ENCODE measurements at regions not wholly inside any gene's neighbourhood (a gene's known extent, or its start where the extent isn't known, plus 50 kb on each side); places are given as distances from the start of the nearest gene placed in this dataset.

DNA sequence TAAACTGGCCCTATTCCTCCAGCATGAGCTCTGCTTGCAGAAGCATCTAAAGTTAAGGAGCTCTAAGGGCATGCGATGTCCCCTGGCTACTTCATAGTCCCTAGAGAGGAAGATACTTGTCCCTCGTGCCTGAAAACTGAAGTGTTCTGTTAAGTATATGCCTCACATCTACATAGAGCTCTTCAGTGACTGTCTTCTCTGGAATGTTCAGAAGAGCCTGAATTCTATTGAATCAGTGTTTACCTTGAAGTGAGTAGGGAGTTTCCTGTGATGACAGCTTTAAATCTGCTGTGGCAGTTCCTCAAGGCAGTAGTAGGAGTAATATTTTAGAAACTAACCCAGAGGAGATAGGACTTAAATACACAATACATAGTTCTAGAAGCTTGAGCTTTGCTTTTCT lies 111.2 kb downstream of the ZNF518B start:
- H3K79me1 ChIP-seq (ENCODE audit: insufficient read depth, low read depth, low read length, poor library complexity, severe bottlenecking): no peaks in the 10 kb centered on the region
- no peak overlapping the region for H2AK5ac ChIP-seq (ENCODE audit: insufficient read length, low read length)
- Mint-ChIP-seq H3K36me3 (ENCODE audit: insufficient read depth in 1 of 3, low read depth in 3 of 3) (no peaks in the 10 kb centered on the region), H3K4me3 (no peak overlapping the region), H3K4me1 (peaks cover 0 to 9% of the 10 kb centered on the region in 2 experiments; a peak in 2 of 4 replicates), H3K9me3 (no peaks in the 10 kb centered on the region), H3K27me3 (ENCODE audit: low read depth) (peaks cover 8% of the 10 kb centered on the region), H3K27ac (no peak overlapping the region)
- no peak overlapping the region for H3K14ac ChIP-seq (ENCODE audit: insufficient read depth, low read length)
- H4K8ac ChIP-seq (replicated peaks; ENCODE audit: insufficient read length, low read depth, low read length): no peak overlapping the region
- no peaks in the 10 kb centered on the region for H3K23me2 ChIP-seq (ENCODE audit: insufficient read length, low read depth, low read length, poor library complexity, severe bottlenecking)
- no peaks in the 10 kb centered on the region for H3K4me1 ChIP-seq (ENCODE audit: insufficient read depth, low read length)
- no peaks in the 10 kb centered on the region for H4K20me1 ChIP-seq (ENCODE audit: control insufficient read depth, insufficient read depth, insufficient read length)
- no peak overlapping the region for H4K5ac ChIP-seq (ENCODE audit: insufficient read length, low read depth, low read length)
- no peak overlapping the region for H3T11ph ChIP-seq (ENCODE audit: low read length)
- no peak overlapping the region for H2BK12ac ChIP-seq (ENCODE audit: insufficient read length, low read depth, low read length)
- H2BK20ac ChIP-seq (ENCODE audit: low read depth, low read length, poor library complexity, severe bottlenecking): no peak overlapping the region
- DNase-seq: no peak
- H3K56ac ChIP-seq (ENCODE audit: insufficient read length, low read depth, low read length): no peak overlapping the region
- no peak overlapping the region for H2AFZ ChIP-seq (ENCODE audit: low read length)
- no peak overlapping the region for H3K18ac ChIP-seq (ENCODE audit: insufficient read length, low read depth, low read length)
- H3K79me2 ChIP-seq (ENCODE audit: insufficient read depth, low read length): no peaks in the 10 kb centered on the region
- no peak overlapping the region for H3K27ac ChIP-seq (ENCODE audit: insufficient read length, low read depth, low read length)
- no peaks in the 10 kb centered on the region for H3K27me3 ChIP-seq (ENCODE audit: insufficient read depth, low read length)
- H3K9ac ChIP-seq (ENCODE audit: extremely low read depth, insufficient read length, low read length): no peak overlapping the region
- no peak overlapping the region for H2BK120ac ChIP-seq (ENCODE audit: low read depth, low read length, poor library complexity, severe bottlenecking)
- H3K4ac ChIP-seq (ENCODE audit: low read depth, low read length): no peak overlapping the region
- TF ChIP-seq, protein P1, sequence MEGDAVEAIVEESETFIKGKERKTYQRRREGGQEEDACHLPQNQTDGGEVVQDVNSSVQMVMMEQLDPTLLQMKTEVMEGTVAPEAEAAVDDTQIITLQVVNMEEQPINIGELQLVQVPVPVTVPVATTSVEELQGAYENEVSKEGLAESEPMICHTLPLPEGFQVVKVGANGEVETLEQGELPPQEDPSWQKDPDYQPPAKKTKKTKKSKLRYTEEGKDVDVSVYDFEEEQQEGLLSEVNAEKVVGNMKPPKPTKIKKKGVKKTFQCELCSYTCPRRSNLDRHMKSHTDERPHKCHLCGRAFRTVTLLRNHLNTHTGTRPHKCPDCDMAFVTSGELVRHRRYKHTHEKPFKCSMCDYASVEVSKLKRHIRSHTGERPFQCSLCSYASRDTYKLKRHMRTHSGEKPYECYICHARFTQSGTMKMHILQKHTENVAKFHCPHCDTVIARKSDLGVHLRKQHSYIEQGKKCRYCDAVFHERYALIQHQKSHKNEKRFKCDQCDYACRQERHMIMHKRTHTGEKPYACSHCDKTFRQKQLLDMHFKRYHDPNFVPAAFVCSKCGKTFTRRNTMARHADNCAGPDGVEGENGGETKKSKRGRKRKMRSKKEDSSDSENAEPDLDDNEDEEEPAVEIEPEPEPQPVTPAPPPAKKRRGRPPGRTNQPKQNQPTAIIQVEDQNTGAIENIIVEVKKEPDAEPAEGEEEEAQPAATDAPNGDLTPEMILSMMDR (conservative IDR thresholded peaks at IDR 0.05): no peak
- H4K91ac ChIP-seq (ENCODE audit: insufficient read length, low read depth, low read length): no peak overlapping the region
- no peak overlapping the region for H2BK15ac ChIP-seq (ENCODE audit: low read depth, low read length)
- no peaks in the 10 kb centered on the region for H3K9me3 ChIP-seq (ENCODE audit: control insufficient read depth, low read depth, low read length)
- WGBS (ENCODE audit: extremely low coverage, insufficient read length, low lambda C conversion rate): no CpG with 5 or more reads among the region's 2 CpGs
- no peak overlapping the region for H3K4me2 ChIP-seq (ENCODE audit: insufficient read depth, insufficient read length, low read length)
- H3K23ac ChIP-seq (ENCODE audit: insufficient read length, low read depth, low read length): no peak overlapping the region
- H2BK5ac ChIP-seq (ENCODE audit: insufficient read length, low read length): no peak overlapping the region
